ENCODE measurements at regions not wholly inside any gene's neighbourhood (a gene's known extent, or its start where the extent isn't known, plus 50 kb on each side); places are given as distances from the start of the nearest gene placed in this dataset.

- Histone ChIP-seq H2AFZ (ENCODE audit: low read length) (no peak overlapping the region), H3F3A (ENCODE audit: low read length, unreplicated experiment) (no peaks in the 10 kb centered on the region), H3K9me3 (ENCODE audit: low read length) (no peaks in the 10 kb centered on the region), H4K20me1 (ENCODE audit: low read length) (no peaks in the 10 kb centered on the region), H3K79me2 (ENCODE audit: low read length) (no peaks in the 10 kb centered on the region), H3K4me1 (ENCODE audit: insufficient read depth, low read length) (no peaks in the 10 kb centered on the region), H3K4me2 (ENCODE audit: low read length) (no peak overlapping the region), H3K36me3 (ENCODE audit: low read depth, low read length) (no peaks in the 10 kb centered on the region), H3K4me3 (ENCODE audit: low read length) (no peak overlapping the region), H3K27ac (ENCODE audit: low read length) (no peak overlapping the region), H3K27me3 (ENCODE audit: low read length) (no peaks in the 10 kb centered on the region), H3K9me2 (replicated peaks; ENCODE audit: low read length) (no peaks in the 10 kb centered on the region), H3K9ac (ENCODE audit: low read length) (no peak overlapping the region)
- ChIA-PET CTCF (interaction anchor here (0.5 kb wide), 1 partner anchor 654 kb away, joined by 4 read pairs; no protein-coding TSS in a partner anchor), POLR2A (ENCODE audit: unreplicated experiment) (no interaction called here)
- ATAC-seq (peak; percentile 85), DNase-seq (peak; percentile 49)
- no TSS peak for BruUV-seq (replicated peaks)
- intact Hi-C loops (cut with micrococcal nuclease): loop anchor here (1.0 kb wide), 3 partner anchors 171 to 686 kb away; no protein-coding TSS in a partner anchor
- TF ChIP-seq CTCF (conservative IDR thresholded peaks at IDR 0.05; ENCODE audit: low read depth, low read length) (peak; percentile 77), EZH2phosphoT487 (IDR thresholded peaks at IDR 0.05; ENCODE audit: borderline replicate concordance, low read length) (no peak)
These were observed 74.7 kb upstream of the KCNJ3 start for GRCh38 chr2:154623819-154624218.

GRCh38 chr2:154637456-154637855 lies 61.0 kb upstream of the KCNJ3 start:
- Histone ChIP-seq H2AFZ (ENCODE audit: low read length) (no peak overlapping the region), H3K27me3 (ENCODE audit: low read length) (no peaks in the 10 kb centered on the region), H3K4me1 (ENCODE audit: insufficient read depth, low read length) (no peaks in the 10 kb centered on the region), H3K27ac (ENCODE audit: low read length) (no peak overlapping the region), H3K36me3 (ENCODE audit: low read depth, low read length) (no peaks in the 10 kb centered on the region), H3K4me2 (ENCODE audit: low read length) (no peak overlapping the region), H3K4me3 (ENCODE audit: low read length) (no peak overlapping the region), H3K79me2 (ENCODE audit: low read length) (no peaks in the 10 kb centered on the region), H4K20me1 (ENCODE audit: low read length) (no peaks in the 10 kb centered on the region), H3K9me2 (replicated peaks; ENCODE audit: low read length) (no peaks in the 10 kb centered on the region), H3K9me3 (ENCODE audit: low read length) (no peaks in the 10 kb centered on the region), H3F3A (ENCODE audit: low read length, unreplicated experiment) (no peaks in the 10 kb centered on the region), H3K9ac (ENCODE audit: low read length) (no peak overlapping the region)
- DNase-seq (no peak), ATAC-seq (no peak)
- no TSS peak for BruUV-seq (replicated peaks)
- TF ChIP-seq EZH2 (IDR thresholded peaks at IDR 0.05; ENCODE audit: low read length, unreplicated experiment) (no peak), CTCF (conservative IDR thresholded peaks at IDR 0.05; ENCODE audit: low read depth, low read length) (no peak), EZH2phosphoT487 (IDR thresholded peaks at IDR 0.05; ENCODE audit: borderline replicate concordance, low read length) (no peak)
- ChIA-PET POLR2A (ENCODE audit: unreplicated experiment) (no interaction called here), CTCF (no interaction called here)
- intact Hi-C loops (cut with micrococcal nuclease): no loop called here

GRCh38 chr2:154638783-154639182 lies 59.7 kb upstream of the KCNJ3 start:
- H3K9ac ChIP-seq (ENCODE audit: low read length): no peak overlapping the region
- no peak for ATAC-seq
- no peaks in the 10 kb centered on the region for H3F3A ChIP-seq (ENCODE audit: low read length, unreplicated experiment)
- no peak overlapping the region for H3K4me2 ChIP-seq (ENCODE audit: low read length)
- H3K36me3 ChIP-seq (ENCODE audit: low read depth, low read length): no peaks in the 10 kb centered on the region
- no peaks in the 10 kb centered on the region for H4K20me1 ChIP-seq (ENCODE audit: low read length)
- BruUV-seq (replicated peaks): no TSS peak
- intact Hi-C loops (cut with micrococcal nuclease): no loop called here
- DNase-seq: no peak
- TF ChIP-seq EZH2 (IDR thresholded peaks at IDR 0.05; ENCODE audit: low read length, unreplicated experiment) (no peak), EZH2phosphoT487 (IDR thresholded peaks at IDR 0.05; ENCODE audit: borderline replicate concordance, low read length) (no peak), CTCF (conservative IDR thresholded peaks at IDR 0.05; ENCODE audit: low read depth, low read length) (no peak)
- H3K4me1 ChIP-seq (ENCODE audit: insufficient read depth, low read length): no peaks in the 10 kb centered on the region
- H3K79me2 ChIP-seq (ENCODE audit: low read length): no peaks in the 10 kb centered on the region
- H3K9me3 ChIP-seq (ENCODE audit: low read length): no peaks in the 10 kb centered on the region
- H2AFZ ChIP-seq (ENCODE audit: low read length): no peak overlapping the region
- CTCF ChIA-PET: no interaction called here
- no peak overlapping the region for H3K27ac ChIP-seq (ENCODE audit: low read length)
- no peaks in the 10 kb centered on the region for H3K9me2 ChIP-seq (replicated peaks; ENCODE audit: low read length)
- POLR2A ChIA-PET (ENCODE audit: unreplicated experiment): no interaction called here
- no peaks in the 10 kb centered on the region for H3K27me3 ChIP-seq (ENCODE audit: low read length)
- H3K4me3 ChIP-seq (ENCODE audit: low read length): no peak overlapping the region
